ENCODE measurements at regions not wholly inside any gene's neighbourhood (a gene's known extent, or its start where the extent isn't known, plus 50 kb on each side); places are given as distances from the start of the nearest gene placed in this dataset.
"Not testable (repeated sequence)": the region's sequence is repeated elsewhere in the genome, so short reads cannot be mapped to it uniquely, and the experiment has no call there.

DNA sequence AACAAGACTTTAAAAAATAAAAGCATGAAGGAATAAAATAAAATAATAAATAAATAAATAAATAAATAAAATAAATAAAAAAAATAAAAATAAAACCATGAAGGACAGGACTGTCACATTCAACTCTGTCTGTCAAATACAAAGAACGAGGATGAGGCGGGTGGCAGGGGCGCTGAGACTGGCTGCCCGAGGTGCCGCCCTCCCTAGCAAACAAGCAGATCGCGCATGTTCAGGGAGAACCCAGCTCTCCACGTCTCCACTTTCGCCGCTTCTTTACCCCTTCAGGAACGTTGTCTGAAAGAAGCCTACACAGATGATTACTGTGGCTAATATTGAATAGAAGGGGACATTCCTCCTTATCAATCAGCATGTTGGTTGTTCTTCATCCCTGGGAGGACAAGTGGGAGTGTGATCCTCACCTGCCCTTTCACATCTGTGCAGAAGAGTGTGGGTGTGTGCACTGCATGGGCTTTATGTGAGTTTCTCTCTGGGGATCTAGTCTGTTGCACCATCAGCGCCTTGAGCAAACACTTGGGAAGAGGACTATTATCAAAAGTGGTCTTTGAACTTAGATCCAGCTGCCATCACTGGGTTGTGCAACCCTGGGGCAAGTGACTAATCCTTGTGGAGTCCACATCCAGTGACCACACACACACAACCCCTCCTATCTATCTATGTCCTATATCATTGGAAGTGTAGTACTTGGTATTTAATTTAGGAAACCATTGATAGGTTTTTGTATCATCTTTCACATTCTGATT is 399.2 kb downstream of the IRX2 start:
- DNase-seq, result no peak
- no peak for TF ChIP-seq GATA1 (IDR thresholded peaks at IDR 0.05; ENCODE audit: low read depth, low read length)
- no peak for TF ChIP-seq POLR2A (IDR thresholded peaks at IDR 0.05; ENCODE audit: low read length)

DNA sequence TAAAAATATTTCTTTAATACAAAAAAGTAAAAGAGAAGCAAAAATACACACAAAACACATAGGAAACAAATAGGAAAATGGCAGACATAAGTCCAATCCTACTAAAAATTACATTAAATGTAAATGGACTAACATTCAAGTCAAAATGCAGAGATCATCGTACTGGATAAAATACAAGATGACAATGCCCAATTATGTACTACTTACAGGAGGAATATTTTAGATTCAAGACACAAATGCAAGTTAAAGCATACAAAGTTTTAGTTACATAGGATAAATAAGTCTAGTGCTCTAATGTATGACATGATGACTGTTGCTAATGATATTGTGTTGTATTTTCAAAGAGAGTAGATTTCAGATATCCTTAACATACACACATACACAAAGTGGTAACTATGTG is 401.7 kb downstream of the IRX2 start:
- DNase-seq, result not testable (repeated sequence)

DNA sequence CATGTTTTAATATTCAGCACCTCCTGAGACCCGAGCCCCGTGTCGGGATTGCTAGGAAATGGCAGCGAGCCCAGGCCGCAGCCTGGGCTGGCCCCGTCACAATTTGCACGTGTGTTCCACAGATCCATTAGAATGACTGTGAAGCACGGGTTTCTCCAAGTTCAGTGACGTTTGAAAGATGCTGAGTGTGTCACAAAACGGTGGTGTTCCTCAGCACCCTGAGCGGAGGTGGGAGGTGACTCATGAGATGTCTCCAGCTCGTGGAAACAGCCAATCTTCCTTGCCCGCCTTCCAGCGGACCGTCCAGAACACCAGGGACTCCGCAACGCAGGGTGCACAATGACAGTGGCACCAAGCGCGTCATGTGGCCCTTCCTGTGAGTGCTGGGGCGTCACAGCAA is 412.8 kb downstream of the IRX2 start:
- DNase-seq, result no peak
- TF ChIP-seq GATA1 (IDR thresholded peaks at IDR 0.05; ENCODE audit: low read depth, low read length) (no peak), POLR2A (IDR thresholded peaks at IDR 0.05; ENCODE audit: low read length) (no peak)

DNA sequence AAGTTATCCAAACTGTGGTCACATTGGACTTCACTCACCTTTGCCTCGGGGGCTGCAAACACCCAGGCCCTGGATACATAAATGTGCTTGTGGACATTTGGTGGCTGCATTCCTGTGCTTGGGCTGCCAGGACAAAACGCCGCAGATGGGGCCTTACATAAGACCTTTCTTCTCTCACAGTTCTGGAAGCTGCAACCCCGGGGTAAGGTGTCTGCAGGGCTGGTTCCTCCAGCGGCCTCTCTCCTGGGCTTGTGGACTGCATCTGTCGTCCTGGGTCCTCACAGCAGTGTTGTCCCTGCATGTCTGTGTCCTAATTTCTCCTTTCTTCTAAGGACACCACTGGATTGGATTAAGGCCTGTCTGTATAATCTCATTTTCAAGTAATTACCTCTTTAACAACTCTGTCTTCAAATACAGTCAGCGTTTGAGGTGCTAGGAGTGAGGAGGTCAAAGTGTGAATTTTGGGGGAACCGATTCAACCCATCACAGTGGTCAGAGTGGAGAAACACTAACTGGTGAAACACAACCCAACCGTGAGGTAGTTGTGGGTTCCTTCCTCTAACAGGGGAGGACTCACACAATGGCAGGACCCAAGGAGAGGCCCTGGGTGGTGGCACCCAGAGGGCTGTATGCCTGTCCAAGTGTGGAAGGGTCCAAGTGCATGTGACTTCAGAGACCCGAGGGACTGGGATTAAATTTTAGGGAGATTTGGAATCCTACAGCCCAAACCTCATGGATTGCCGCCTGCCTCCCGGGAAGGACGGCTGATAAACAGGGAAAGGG is 415.6 kb downstream of the IRX2 start:
- DNase-seq, result no peak
- TF ChIP-seq GATA1 (IDR thresholded peaks at IDR 0.05; ENCODE audit: low read depth, low read length) (no peak), POLR2A (IDR thresholded peaks at IDR 0.05; ENCODE audit: low read length) (no peak)

DNA sequence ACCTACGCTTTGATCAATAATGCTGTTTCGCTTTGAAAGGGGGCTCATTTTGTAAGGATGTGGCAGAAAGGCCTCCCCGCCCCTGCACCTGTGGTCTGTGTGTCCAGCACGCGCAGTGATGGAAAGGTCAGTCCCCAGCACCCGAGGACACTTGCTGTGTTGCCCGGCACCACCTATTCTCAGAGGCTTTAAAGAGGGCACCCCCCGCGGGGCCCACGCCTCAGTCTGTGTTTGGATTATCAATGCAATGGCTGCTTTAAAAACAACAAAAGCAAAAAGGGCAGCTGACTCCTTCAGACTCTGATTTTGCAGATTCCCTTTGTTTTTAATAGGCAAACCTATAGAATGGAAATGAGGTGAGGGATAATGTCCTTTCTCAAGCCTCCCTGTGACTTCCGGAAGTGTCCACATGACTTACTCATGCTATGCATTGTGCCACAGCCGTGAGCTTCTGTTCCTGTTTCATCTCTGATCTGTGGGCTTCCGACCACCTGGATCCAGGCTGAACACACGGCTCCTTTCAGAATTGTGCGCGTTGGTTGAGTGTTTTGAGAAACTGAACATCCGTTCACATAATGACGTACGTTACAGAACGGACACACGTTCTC is 416.2 kb downstream of the IRX2 start:
- no peak for DNase-seq
- no peak for TF ChIP-seq GATA1 (IDR thresholded peaks at IDR 0.05; ENCODE audit: low read depth, low read length)
- TF ChIP-seq POLR2A (IDR thresholded peaks at IDR 0.05; ENCODE audit: low read length), result no peak

DNA sequence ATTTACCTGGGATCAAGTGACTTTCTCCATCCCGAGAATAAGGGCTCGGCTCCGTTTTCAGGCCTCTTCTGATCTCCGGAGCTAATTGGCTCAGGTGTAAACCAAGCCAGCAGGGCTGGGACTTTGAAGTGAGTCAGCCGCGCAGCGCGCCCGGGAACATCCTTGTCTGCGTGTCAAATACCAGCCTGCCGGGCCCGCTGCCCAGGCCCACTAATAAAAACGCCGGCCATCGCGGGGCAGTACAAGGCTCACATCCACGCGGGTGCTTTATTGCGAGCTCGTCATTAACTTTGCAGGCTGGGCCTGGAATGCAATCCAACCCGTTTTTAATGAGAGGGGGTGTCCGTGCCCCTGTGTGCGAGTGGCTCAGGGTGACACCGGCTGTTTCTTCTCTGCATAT is 416.8 kb downstream of the IRX2 start:
- TF ChIP-seq GATA1 (IDR thresholded peaks at IDR 0.05; ENCODE audit: low read depth, low read length) (no peak), POLR2A (IDR thresholded peaks at IDR 0.05; ENCODE audit: low read length) (no peak)
- DNase-seq, result no peak

DNA sequence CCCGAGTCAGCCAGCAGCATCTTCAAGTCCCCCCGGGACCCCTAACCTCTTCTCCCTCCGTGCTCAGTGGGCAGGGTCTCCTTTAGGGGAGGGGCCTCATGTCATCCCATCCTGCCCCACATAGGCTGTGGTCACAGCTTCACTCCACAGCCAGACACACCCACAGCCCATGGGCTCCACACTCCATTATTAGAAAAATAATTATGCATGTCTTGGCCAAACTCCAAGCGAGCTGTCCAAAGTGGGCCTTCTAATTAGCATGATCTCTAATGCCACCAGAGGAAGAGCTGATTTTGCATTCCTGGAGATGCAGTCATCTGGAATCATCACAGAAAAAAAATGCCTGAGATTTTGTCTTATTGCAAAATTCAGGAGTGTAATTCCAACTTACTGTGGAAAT is 418.2 kb downstream of the IRX2 start:
- TF ChIP-seq GATA1 (IDR thresholded peaks at IDR 0.05; ENCODE audit: low read depth, low read length), result no peak
- TF ChIP-seq POLR2A (IDR thresholded peaks at IDR 0.05; ENCODE audit: low read length), result no peak
- no peak for DNase-seq

DNA sequence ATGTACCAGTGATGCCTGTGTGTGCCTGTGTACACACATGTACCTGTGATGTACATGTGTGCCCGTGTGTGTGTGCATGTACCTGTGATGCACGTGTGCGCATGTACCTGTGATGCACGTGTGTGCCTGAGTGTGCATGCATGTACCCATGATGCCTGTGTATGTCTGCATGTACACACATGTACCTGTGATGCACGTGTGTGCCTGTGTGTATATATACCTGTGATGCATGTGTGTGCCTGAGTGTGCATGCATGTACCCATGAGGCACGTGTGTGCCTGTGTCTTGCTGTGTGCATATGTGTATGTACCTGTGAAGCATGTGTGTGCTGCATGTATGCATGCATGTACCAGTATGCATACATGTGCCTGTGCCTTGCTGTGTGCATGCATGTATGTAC is 419.0 kb downstream of the IRX2 start:
- DNase-seq, result no peak
- TF ChIP-seq POLR2A (IDR thresholded peaks at IDR 0.05; ENCODE audit: low read length) (no peak), GATA1 (IDR thresholded peaks at IDR 0.05; ENCODE audit: low read depth, low read length) (no peak)

DNA sequence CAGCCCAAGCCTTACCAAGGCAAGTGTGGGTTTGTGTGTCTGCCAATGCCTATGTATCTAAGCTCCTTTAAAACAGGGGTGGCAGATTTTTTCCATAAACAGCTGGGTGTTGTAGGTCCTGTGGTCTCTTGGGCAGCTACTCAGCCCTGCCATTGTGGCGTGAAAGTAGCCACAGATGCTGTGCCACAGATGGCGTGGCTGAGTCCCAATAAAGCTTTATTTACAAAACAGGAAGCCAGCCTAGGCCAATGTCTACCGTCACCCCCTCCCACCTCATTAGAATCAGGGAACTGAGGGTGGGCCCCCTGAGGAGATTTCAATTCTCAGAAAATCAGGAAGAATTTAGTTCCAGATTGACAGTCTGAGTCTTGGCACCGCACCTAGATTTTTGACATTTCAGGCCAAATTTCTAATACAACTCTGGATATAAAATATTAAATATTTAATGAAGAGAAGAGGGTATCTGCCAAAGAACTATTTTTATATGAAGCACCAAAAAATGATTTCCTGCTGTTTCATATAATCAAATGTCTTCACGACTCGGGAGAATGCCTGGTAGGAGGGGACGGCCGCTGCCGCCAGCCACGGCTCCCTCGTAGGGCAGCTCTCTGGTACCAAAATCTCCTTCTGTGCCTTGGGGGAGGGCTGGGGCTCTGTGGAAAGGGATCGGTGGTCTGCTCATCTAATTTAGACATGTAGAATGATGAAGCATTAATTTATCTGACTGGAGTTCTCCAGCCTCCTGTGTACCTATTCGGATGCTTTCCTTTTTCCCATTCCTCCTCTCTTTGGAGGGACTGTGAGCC is 420.9 kb downstream of the IRX2 start:
- DNase-seq, result no peak
- TF ChIP-seq POLR2A (IDR thresholded peaks at IDR 0.05; ENCODE audit: low read length) (no peak), GATA1 (IDR thresholded peaks at IDR 0.05; ENCODE audit: low read depth, low read length) (no peak)

DNA sequence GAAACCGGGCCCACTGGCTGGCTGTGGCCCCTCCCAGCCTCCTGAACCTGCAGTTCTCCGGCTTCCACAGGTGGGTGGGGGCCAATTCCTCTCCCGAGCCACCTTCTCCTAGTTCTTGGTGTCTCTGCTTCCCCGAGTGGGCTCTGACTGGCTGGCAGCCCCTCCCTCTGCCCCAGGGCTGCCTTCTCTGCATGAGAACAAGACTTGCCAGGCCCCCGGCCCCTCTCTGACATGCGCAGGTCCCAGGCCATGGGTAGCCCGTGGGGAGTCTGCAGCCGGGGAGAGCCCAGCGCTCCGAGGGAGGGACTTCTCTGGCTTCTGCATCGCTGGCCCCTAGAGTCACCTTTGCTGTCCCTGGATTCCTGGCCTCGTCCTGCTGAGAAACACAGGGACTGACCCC is 421.7 kb downstream of the IRX2 start:
- TF ChIP-seq GATA1 (IDR thresholded peaks at IDR 0.05; ENCODE audit: low read depth, low read length) (no peak), POLR2A (IDR thresholded peaks at IDR 0.05; ENCODE audit: low read length) (no peak)

DNA sequence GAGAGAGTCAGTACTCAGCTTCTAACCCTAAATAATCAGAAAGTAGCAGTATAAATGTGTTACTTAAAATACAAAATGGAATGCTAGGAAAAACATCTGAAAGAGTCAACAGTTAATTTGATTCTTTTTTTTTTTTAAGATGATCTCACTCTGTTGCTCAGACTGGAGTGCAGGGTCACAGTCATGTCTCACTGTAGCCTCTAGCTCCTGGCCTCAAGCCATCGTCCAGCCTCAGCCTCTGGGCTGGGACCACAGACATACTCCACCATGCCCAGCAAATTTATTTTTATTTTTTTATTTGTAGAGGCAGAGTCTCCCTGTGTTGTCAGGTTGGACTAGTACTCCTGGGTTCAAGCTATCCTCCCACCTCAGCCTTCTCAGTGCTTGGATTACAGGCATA is 424.9 kb downstream of the IRX2 start:
- DNase-seq, result no peak
- TF ChIP-seq POLR2A (IDR thresholded peaks at IDR 0.05; ENCODE audit: low read length) (no peak), GATA1 (IDR thresholded peaks at IDR 0.05; ENCODE audit: low read depth, low read length) (no peak)

More for the DNA sequence above, 421.7 kb downstream of the IRX2 start:
- DNase-seq, result no peak

DNA sequence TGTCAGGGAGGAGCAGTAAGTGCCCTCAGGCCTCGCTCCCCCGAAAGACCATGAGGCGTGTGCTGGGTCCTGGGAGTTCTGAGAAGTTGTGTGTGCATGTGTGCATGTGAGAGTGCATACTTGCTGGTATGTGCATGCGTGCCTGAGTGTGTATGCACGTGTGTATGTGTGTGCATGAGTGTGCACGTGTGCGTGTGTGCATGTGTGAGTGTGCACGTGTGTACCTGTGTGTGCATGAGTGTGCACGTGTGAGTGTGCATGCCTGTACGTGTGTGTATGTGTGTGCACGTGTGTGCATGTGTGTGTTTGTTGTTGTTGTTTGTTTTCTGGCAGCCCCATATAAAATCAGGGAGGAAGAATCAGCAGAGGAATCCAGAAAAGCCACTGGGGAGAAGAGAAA is 426.7 kb downstream of the IRX2 start:
- TF ChIP-seq GATA1 (IDR thresholded peaks at IDR 0.05; ENCODE audit: low read depth, low read length) (no peak), POLR2A (IDR thresholded peaks at IDR 0.05; ENCODE audit: low read length) (no peak)
- no peak for DNase-seq

DNA sequence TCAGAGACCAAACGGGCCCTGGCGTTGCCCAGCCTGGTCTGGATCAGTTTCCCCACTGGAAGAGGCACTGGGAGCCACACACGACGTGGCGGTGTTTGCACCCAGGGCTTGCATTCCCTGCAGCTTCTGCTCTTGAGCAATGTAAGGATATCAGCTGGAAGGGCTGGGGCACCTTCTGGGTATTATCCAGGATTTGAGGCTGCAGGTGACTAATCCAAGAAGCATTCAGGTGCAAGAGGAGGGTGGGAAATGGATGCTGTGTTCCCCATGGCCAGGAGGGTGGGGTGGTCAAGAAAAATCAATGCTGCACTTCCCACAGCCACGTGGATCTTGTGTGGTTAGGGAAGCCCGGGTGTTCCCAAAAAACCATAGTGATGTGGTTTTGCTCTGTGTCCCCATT is 430.9 kb downstream of the IRX2 start:
- TF ChIP-seq POLR2A (IDR thresholded peaks at IDR 0.05; ENCODE audit: low read length) (no peak), GATA1 (IDR thresholded peaks at IDR 0.05; ENCODE audit: low read depth, low read length) (no peak)

DNA sequence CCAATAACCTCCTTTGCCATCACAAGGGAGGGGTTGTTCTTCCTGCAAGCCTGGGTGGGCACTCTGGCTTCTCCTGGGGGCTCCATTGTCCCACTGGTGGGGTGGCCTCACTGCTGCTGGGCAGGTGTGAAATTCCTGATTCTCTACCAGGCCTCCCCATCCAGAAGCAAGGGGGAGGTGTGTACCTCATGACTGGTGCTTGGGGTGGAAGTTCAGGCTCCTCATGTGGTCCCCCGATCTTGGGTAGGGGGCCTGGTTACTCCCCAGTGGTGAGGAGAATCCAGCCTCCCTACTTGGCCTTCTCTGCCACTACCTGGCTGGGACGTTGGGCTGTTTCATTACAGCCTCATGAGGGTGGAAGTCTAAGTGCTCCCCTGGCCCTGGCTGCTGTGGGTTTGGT is 433.9 kb downstream of the IRX2 start:
- no peak for TF ChIP-seq POLR2A (IDR thresholded peaks at IDR 0.05; ENCODE audit: low read length)
- no peak for TF ChIP-seq GATA1 (IDR thresholded peaks at IDR 0.05; ENCODE audit: low read depth, low read length)

More for the DNA sequence above, 430.9 kb downstream of the IRX2 start:
- DNase-seq, result no peak

More for the DNA sequence above, 433.9 kb downstream of the IRX2 start:
- DNase-seq, result no peak
